ENCODE measurements at regions not wholly inside any gene's neighbourhood (a gene's known extent, or its start where the extent isn't known, plus 50 kb on each side); places are given as distances from the start of the nearest gene placed in this dataset.
"Not testable (repeated sequence)": the region's sequence is repeated elsewhere in the genome, so short reads cannot be mapped to it uniquely, and the experiment has no call there.

GRCh38 chr3:20645340-20645739, 459.3 kb upstream of the SGO1 start:
- intact Hi-C loops (cut with DNase I; ENCODE audit: low total_unique reads) = no loop called here
- TF ChIP-seq CTCF (IDR thresholded peaks at IDR 0.05) (no peak), POLR2A (IDR thresholded peaks at IDR 0.05) (no peak)
- 37 to 40% methylated on average over 3 of the region's 3 CpGs for WGBS, 2 donors
- no peak overlapping the region for H3K4me3 ChIP-seq (ENCODE audit: low read depth, poor library complexity, severe bottlenecking)
- no peak for DNase-seq (ENCODE audit: low spot score in 2 of 2)

GRCh38 chr3:20637729-20638128, 451.7 kb upstream of the SGO1 start:
- intact Hi-C loops (cut with DNase I; ENCODE audit: low total_unique reads) = no loop called here
- TF ChIP-seq CTCF (IDR thresholded peaks at IDR 0.05) (no peak), POLR2A (IDR thresholded peaks at IDR 0.05) (no peak)
- H3K4me3 ChIP-seq (ENCODE audit: low read depth, poor library complexity, severe bottlenecking) = no peak overlapping the region
- no peak for DNase-seq (ENCODE audit: low spot score in 2 of 2)

GRCh38 chr3:20622304-20622703, 436.3 kb upstream of the SGO1 start:
- no peak overlapping the region for H3K4me3 ChIP-seq (ENCODE audit: low read depth, poor library complexity, severe bottlenecking)
- no peak for TF ChIP-seq POLR2A (IDR thresholded peaks at IDR 0.05)
- no peak for TF ChIP-seq CTCF (IDR thresholded peaks at IDR 0.05)
- intact Hi-C loops (cut with DNase I; ENCODE audit: low total_unique reads) = no loop called here
- WGBS, 2 donors = 80 to 81% methylated on average over 6 of the region's 6 CpGs
- DNase-seq (ENCODE audit: low spot score in 2 of 2) = no peak

GRCh38 chr3:20618621-20619020, 432.6 kb upstream of the SGO1 start:
- intact Hi-C loops (cut with DNase I; ENCODE audit: low total_unique reads) = not testable (repeated sequence)

GRCh38 chr3:20618181-20618580, 432.2 kb upstream of the SGO1 start:
- WGBS, 2 donors = 52 to 62% methylated on average over 7 of the region's 7 CpGs
- H3K4me3 ChIP-seq (ENCODE audit: low read depth, poor library complexity, severe bottlenecking); DNase-seq (ENCODE audit: low spot score in 2 of 2); intact Hi-C loops (cut with DNase I; ENCODE audit: low total_unique reads): not testable (repeated sequence)

More at GRCh38 chr3:20618621-20619020, 432.6 kb upstream of the SGO1 start:
- 64 to 78% methylated on average over 3 of the region's 3 CpGs for WGBS, 2 donors
- not testable (repeated sequence) for DNase-seq (ENCODE audit: low spot score in 2 of 2); H3K4me3 ChIP-seq (ENCODE audit: low read depth, poor library complexity, severe bottlenecking)

- intact Hi-C loops (cut with DNase I; ENCODE audit: low total_unique reads); DNase-seq (ENCODE audit: low spot score in 2 of 2); H3K4me3 ChIP-seq (ENCODE audit: low read depth, poor library complexity, severe bottlenecking): not testable (repeated sequence)
Observed at GRCh38 chr3:20615982-20616381, 430.0 kb upstream of the SGO1 start.

GRCh38 chr3:20608054-20608738, 422.2 kb upstream of the SGO1 start:
- H3K4me3 ChIP-seq (ENCODE audit: low read depth, poor library complexity, severe bottlenecking) = no peak overlapping the region
- WGBS, 2 donors = 81 to 84% methylated on average over 5 of the region's 5 CpGs
- no peak for TF ChIP-seq POLR2A (IDR thresholded peaks at IDR 0.05)
- TF ChIP-seq CTCF (IDR thresholded peaks at IDR 0.05) = no peak
- intact Hi-C loops (cut with DNase I; ENCODE audit: low total_unique reads) = no loop called here
- no peak for DNase-seq (ENCODE audit: low spot score in 2 of 2)
